ENCODE measurements at regions not wholly inside any gene's neighbourhood (a gene's known extent, or its start where the extent isn't known, plus 50 kb on each side); places are given as distances from the start of the nearest gene placed in this dataset.

- TF ChIP-seq POLR2AphosphoS5 (IDR thresholded peaks at IDR 0.05): no peak
- no peak for TF ChIP-seq CTCF (IDR thresholded peaks at IDR 0.05)
- TF ChIP-seq EP300 (IDR thresholded peaks at IDR 0.05): no peak
- TF ChIP-seq POLR2A (IDR thresholded peaks at IDR 0.05): no peak
These were observed 1476.9 kb downstream of the SI start for GRCh38 chr3:163601426-163601825.
